ENCODE measurements at regions not wholly inside any gene's neighbourhood (a gene's known extent, or its start where the extent isn't known, plus 50 kb on each side); places are given as distances from the start of the nearest gene placed in this dataset.

DNA sequence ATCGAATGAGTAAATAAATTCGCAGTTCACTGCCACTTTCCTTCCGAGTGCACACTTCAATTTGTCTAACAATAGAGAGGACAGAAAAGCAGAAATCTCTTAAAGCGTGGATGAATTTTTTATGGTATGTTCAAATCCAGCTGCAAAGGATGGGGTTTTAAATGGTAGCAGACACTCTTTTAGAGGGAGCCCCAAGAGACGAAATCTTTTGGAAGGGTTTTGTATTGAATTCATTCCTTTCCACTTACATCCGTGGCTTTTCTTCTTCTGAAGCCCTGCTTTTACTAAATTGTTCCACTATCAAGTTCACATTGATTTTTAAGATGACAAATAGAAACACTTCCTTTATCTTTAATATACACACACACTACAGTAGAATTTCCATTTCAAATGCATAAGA is 680.7 kb downstream of the NR4A2 start:
- Histone ChIP-seq H3K4me1 (no peaks in the 10 kb centered on the region), H3K27me3 (no peaks in the 10 kb centered on the region), H3K27ac (no peak overlapping the region), H3K9me3 (no peaks in the 10 kb centered on the region), H3K4me3 (no peak overlapping the region), H3K36me3 (no peaks in the 10 kb centered on the region)
- no peak for DNase-seq
- TF ChIP-seq, protein P1, sequence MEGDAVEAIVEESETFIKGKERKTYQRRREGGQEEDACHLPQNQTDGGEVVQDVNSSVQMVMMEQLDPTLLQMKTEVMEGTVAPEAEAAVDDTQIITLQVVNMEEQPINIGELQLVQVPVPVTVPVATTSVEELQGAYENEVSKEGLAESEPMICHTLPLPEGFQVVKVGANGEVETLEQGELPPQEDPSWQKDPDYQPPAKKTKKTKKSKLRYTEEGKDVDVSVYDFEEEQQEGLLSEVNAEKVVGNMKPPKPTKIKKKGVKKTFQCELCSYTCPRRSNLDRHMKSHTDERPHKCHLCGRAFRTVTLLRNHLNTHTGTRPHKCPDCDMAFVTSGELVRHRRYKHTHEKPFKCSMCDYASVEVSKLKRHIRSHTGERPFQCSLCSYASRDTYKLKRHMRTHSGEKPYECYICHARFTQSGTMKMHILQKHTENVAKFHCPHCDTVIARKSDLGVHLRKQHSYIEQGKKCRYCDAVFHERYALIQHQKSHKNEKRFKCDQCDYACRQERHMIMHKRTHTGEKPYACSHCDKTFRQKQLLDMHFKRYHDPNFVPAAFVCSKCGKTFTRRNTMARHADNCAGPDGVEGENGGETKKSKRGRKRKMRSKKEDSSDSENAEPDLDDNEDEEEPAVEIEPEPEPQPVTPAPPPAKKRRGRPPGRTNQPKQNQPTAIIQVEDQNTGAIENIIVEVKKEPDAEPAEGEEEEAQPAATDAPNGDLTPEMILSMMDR (IDR thresholded peaks at IDR 0.05) = no peak
- TF ChIP-seq POLR2A (IDR thresholded peaks at IDR 0.05) = no peak

DNA sequence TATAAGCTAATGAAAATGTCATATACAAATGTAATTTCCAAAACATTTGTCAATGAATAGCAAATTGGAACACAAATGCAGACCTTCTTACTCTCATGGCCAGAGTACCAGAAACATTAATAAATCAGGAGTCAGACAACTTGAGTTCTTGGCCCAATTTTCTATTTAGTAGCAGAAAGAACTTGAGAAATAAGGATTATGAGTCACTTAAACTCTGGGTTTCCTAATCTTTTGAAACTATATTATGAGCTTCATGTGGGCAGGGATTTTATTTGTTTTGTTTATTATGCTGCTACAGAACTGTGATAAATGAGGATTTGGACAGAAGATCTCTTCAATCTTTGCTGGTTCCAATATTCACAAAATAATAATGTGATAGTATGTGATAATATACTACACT is 686.7 kb downstream of the NR4A2 start:
- Histone ChIP-seq H3K27me3 (no peaks in the 10 kb centered on the region), H3K27ac (no peak overlapping the region), H3K9me3 (no peaks in the 10 kb centered on the region), H3K4me1 (no peaks in the 10 kb centered on the region), H3K36me3 (no peaks in the 10 kb centered on the region), H3K4me3 (no peak overlapping the region)
- no peak for TF ChIP-seq POLR2A (IDR thresholded peaks at IDR 0.05)
- TF ChIP-seq, protein P1 (IDR thresholded peaks at IDR 0.05) = no peak
- DNase-seq = no peak

DNA sequence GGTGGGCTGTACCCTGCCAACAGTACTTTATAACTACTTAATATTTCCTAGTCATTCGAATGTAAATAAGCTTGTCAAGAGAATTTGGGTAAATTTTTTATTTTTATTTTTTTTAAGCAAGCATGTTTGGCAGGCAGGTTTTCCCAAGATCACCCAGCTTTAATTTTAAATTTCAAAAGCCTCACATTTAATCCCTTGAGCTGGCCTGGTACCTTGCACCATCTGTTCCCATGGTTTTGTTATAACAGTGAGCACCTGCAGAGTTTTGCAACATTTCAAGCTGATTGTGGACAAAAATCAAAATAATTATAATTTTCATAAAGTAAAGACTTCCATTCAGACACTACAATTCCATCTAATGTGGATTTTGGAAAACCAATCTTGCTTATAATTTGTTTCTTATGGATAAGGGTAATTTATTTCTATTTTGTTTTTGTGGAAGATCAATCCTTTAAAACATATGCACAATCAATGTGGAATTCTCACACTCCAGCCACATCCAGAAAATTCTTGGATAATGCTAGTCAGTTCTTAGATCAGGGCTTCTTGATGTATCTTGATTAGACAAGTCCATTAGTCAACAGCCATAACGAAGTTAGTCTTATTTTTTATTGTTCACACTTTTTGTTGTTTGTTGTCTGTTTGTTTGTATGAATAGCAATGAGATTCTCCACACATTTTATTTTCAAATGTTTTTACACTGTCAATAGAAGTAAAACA is 689.3 kb downstream of the NR4A2 start:
- Histone ChIP-seq H3K27me3 (no peaks in the 10 kb centered on the region), H3K4me1 (no peaks in the 10 kb centered on the region), H3K27ac (no peak overlapping the region), H3K36me3 (no peaks in the 10 kb centered on the region), H3K4me3 (no peak overlapping the region), H3K9me3 (no peaks in the 10 kb centered on the region)
- DNase-seq = no peak
- TF ChIP-seq, protein P1 (IDR thresholded peaks at IDR 0.05) = no peak
- TF ChIP-seq POLR2A (IDR thresholded peaks at IDR 0.05) = no peak

DNA sequence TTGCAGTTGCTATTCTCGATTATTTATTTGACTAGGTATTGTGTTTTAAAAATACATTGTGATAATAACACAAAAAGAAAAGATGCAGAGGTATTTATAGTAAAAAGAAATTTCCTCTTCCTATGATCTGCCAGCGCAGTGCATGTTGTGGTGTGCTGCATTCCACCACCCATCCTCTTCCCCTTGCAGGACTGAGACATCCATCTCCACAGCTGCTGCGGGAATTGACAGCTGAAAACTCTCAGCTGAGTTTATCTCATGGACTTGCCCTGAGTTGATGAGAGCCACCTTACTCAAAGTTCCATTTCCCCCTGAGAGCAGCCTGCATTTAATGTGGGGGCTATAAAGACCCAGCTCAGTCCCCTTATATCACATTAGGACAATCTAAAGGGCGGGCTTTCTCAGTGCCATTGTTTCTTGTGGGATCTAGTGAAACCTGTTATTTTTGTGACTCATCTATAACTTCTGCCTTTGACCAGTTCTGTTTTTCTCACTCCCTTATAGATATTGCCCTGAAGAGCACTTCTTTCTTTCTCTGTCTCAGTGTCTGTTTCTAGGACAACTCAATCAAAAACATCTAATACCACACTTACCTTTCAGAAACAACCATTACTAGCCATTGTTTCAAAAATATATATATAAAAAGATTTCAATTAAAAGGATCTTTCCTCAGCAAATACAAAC is 698.5 kb downstream of the NR4A2 start:
- Histone ChIP-seq H3K36me3 (no peaks in the 10 kb centered on the region), H3K4me3 (no peak overlapping the region), H3K9me3 (no peaks in the 10 kb centered on the region), H3K4me1 (no peaks in the 10 kb centered on the region), H3K27ac (no peak overlapping the region), H3K27me3 (no peaks in the 10 kb centered on the region)
- no peak for TF ChIP-seq POLR2A (IDR thresholded peaks at IDR 0.05)
- TF ChIP-seq, protein P1 (IDR thresholded peaks at IDR 0.05) = no peak
- no peak for DNase-seq

DNA sequence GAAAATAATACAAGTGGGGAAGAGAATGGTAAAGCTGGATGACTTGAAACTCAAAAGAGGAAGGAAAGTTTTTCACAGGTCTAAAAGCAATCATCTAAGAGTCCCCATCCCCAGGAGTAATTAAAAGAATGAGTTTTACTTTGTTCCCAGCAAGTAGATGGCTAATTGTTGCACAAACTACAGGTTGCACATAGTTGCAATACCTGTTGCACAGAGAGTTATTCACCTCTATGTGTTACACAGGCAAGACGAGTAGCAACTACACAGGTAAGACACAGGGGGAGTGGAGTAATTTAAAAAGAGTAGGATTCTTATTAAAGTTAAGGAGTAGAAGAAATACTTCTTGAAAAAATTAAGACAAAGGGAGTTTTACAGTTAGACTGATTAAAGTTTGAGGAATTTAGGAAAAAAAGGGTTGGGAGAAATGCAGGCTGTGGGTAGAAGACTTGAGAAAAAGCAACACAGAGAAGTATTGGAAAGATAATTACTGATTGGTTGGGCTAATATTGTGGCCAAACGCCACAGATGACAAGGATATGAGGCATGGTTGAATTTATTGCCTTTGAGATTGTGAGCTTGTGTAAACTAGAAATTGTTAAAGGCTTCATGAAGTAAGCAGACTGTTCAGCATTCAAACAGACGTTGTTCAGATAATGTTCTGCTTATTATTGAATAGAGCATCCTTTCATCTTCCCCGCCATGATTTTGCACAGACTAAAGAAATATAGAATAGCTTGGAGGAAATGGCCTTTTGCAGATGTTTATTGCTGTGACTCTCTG is 699.3 kb downstream of the NR4A2 start:
- Histone ChIP-seq H3K4me3 (no peak overlapping the region), H3K27ac (no peak overlapping the region), H3K9me3 (no peaks in the 10 kb centered on the region), H3K27me3 (no peaks in the 10 kb centered on the region), H3K36me3 (no peaks in the 10 kb centered on the region), H3K4me1 (no peaks in the 10 kb centered on the region)
- no peak for TF ChIP-seq POLR2A (IDR thresholded peaks at IDR 0.05)
- TF ChIP-seq, protein P1 (IDR thresholded peaks at IDR 0.05) = no peak
- no peak for DNase-seq

Measured in Peyer's patch (tissue), 4 donors.